ENCODE measurements at regions not wholly inside any gene's neighbourhood (a gene's known extent, or its start where the extent isn't known, plus 50 kb on each side); places are given as distances from the start of the nearest gene placed in this dataset.
A peak's percentile ranks its signal among the peaks of the same experiment; 100 is the strongest.

DNA sequence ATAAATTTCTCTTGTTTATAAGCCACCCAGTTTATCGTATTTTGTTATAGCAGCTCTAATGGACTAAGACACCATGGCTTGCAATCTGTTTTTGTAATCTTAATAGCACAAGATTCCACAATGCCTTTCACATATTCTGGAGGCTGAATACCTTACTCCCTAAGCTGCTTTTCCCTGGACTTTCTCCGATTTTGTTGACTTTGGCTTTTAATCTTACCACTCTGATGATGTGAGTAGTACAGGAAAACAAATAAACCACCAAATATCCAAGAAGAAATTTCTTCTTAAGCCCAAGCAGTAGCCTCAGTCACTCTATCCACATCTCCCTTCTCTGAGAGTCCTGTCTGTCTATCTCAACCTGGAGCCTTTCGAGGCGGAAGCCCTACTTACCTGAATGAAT lies 838.6 kb downstream of the LTN1 start:
- TF ChIP-seq, protein P1, sequence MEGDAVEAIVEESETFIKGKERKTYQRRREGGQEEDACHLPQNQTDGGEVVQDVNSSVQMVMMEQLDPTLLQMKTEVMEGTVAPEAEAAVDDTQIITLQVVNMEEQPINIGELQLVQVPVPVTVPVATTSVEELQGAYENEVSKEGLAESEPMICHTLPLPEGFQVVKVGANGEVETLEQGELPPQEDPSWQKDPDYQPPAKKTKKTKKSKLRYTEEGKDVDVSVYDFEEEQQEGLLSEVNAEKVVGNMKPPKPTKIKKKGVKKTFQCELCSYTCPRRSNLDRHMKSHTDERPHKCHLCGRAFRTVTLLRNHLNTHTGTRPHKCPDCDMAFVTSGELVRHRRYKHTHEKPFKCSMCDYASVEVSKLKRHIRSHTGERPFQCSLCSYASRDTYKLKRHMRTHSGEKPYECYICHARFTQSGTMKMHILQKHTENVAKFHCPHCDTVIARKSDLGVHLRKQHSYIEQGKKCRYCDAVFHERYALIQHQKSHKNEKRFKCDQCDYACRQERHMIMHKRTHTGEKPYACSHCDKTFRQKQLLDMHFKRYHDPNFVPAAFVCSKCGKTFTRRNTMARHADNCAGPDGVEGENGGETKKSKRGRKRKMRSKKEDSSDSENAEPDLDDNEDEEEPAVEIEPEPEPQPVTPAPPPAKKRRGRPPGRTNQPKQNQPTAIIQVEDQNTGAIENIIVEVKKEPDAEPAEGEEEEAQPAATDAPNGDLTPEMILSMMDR (IDR thresholded peaks at IDR 0.05): no peak
- Histone ChIP-seq H3K9me3 (no peaks in the 10 kb centered on the region), H3K27ac (no peak overlapping the region), H3K36me3 (no peaks in the 10 kb centered on the region), H3K27me3 (no peaks in the 10 kb centered on the region), H3K4me3 (no peak overlapping the region), H3K4me1 (no peaks in the 10 kb centered on the region)
- DNase-seq (no peak), ATAC-seq (no peak)
- intact Hi-C loops (cut with DNase I): no loop called here

DNA sequence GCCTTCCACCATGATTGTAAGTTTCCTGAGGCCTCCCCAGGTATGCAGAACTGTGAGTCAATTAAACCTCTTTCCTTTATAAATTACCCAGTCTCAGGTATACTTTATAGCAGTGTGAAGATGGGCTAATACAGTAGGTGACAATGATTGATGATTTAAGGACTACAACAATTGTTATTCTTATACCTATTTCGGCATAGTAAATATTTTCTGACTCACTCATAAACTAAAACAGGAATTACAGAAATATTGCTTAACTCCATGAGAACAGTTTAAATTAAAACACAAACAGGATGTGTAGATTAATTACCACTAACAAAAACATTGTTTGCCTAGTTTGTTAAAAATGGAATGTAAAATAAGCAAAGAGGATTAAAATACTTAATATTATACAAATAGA lies 839.9 kb downstream of the LTN1 start:
- no peaks in the 10 kb centered on the region for H3K36me3 ChIP-seq
- no peak overlapping the region for H3K4me3 ChIP-seq
- no peak for DNase-seq
- H3K9me3 ChIP-seq: no peaks in the 10 kb centered on the region
- H3K27me3 ChIP-seq: no peaks in the 10 kb centered on the region
- no peak for ATAC-seq
- intact Hi-C loops (cut with DNase I): no loop called here
- H3K27ac ChIP-seq: no peak overlapping the region
- TF ChIP-seq, protein P1 (IDR thresholded peaks at IDR 0.05): no peak
- no peaks in the 10 kb centered on the region for H3K4me1 ChIP-seq

DNA sequence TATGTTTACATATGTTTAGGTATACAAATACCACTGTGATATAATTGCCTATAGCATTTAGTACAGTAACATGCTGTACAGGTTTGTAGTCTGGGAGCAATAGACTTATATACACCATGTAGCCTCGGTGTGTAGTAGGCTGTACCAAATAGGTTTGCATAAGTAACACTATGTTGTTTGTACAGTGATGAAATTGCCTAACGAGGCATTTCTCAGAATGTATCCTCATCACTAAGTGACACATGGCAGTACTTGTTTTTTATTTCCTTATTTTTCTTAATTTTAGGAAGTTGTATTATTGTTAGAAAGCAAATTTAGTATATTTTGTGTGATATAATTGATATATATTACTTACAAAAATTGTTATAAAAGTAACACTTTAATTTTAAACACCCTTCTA lies 840.9 kb downstream of the LTN1 start:
- H3K27me3 ChIP-seq: no peaks in the 10 kb centered on the region
- no peaks in the 10 kb centered on the region for H3K4me1 ChIP-seq
- ATAC-seq (no peak), DNase-seq (no peak)
- no peaks in the 10 kb centered on the region for H3K36me3 ChIP-seq
- no peak overlapping the region for H3K27ac ChIP-seq
- intact Hi-C loops (cut with DNase I): no loop called here
- no peaks in the 10 kb centered on the region for H3K9me3 ChIP-seq
- TF ChIP-seq, protein P1 (IDR thresholded peaks at IDR 0.05): no peak
- H3K4me3 ChIP-seq: no peak overlapping the region

DNA sequence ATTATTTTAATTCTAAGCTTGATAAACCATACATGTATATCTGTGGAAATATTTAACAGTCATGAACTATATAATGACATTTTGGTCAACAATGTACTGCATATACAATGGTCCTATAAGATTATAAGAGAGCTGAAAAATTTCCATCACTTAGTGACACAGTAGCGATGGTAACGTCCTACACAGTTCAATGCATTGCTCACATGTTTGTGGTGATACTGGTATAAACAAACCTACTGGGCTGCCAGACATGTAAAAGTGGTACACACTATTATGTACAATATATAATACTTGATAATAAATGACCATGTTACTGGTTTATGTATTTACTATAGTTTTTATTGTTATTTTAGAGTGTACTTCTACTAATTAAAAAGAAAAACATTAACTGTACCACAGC lies 841.9 kb downstream of the LTN1 start:
- no peak for DNase-seq

DNA sequence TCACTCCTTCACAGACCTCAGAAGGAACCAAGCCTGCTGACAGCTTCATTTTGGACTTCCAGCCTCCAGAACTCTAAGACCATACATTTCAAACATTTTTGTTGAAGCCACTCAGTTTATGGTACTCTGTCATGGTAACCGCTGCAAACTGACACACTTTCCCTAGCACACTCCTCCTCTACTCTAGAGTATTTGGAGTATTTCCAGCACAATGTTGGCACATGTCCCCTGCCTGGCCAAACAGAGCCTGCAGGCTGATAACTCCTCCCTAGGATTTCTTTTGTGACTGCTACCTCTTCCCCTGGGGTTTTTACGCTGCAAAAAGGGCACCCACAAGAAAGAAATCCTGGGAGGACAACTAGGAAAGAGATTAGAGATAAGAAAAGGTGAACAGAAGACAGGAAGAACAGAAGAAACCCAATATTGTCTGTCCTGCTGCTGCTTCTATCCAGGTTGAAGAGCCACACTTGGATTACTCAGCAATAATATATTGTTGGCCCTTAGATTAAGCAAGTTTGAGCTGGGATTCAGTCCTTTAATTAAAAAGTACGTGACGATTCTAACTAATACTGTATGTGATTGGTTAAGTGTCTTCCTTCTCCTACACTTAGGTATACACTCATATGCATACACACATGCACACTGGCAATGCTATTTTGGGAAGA lies 844.1 kb downstream of the LTN1 start:
- intact Hi-C loops (cut with DNase I): no loop called here
- Histone ChIP-seq H3K9me3 (no peaks in the 10 kb centered on the region), H3K36me3 (no peaks in the 10 kb centered on the region), H3K27me3 (no peaks in the 10 kb centered on the region), H3K4me1 (no peaks in the 10 kb centered on the region), H3K4me3 (no peak overlapping the region), H3K27ac (no peak overlapping the region)
- peak; percentile 49 for ATAC-seq
- TF ChIP-seq, protein P1 (IDR thresholded peaks at IDR 0.05): no peak
- peak in 1 of 4 donors; percentile 15 for DNase-seq

More for the DNA sequence above, 841.9 kb downstream of the LTN1 start:
- TF ChIP-seq, protein P1 (IDR thresholded peaks at IDR 0.05): no peak
- no peak overlapping the region for H3K4me3 ChIP-seq
- H3K36me3 ChIP-seq: no peaks in the 10 kb centered on the region
- ATAC-seq: no peak
- H3K9me3 ChIP-seq: no peaks in the 10 kb centered on the region
- intact Hi-C loops (cut with DNase I): no loop called here
- H3K27ac ChIP-seq: no peak overlapping the region
- H3K4me1 ChIP-seq: no peaks in the 10 kb centered on the region
- H3K27me3 ChIP-seq: no peaks in the 10 kb centered on the region

All from left lung (tissue), 4 donors.